Ishikawa (cell line): ENCODE measurements at regions not wholly inside any gene's neighbourhood (a gene's known extent, or its start where the extent isn't known, plus 50 kb on each side); places are given as distances from the start of the nearest gene placed in this dataset.

Source experiments
- CEBPB ChIP-seq: IDR thresholded peaks from 2 replicates; pipeline ENCODE4 v1.6.1; 2012
- CREB1 ChIP-seq: IDR thresholded peaks from 2 replicates; pipeline ENCODE4 v1.6.1; 2012; ENCODE audit warnings: low read depth
- EGR1 ChIP-seq: IDR thresholded peaks from 2 replicates; pipeline ENCODE4 v1.6.1; 2012
- EP300 ChIP-seq: IDR thresholded peaks from 2 replicates; pipeline ENCODE4 v1.6.1; 2012; ENCODE audit warnings: borderline replicate concordance
- FOXM1 ChIP-seq: IDR thresholded peaks from 2 replicates; pipeline ENCODE4 v1.6.1; 2012; ENCODE audit warnings: low read depth, borderline replicate concordance
- NFIC ChIP-seq: IDR thresholded peaks from 2 replicates; pipeline ENCODE4 v1.6.1; 2012
- RAD21 ChIP-seq: IDR thresholded peaks from 2 replicates; pipeline ENCODE4 v1.6.1; 2012; ENCODE audit warnings: low read depth
- TAF1 ChIP-seq: IDR thresholded peaks from 2 replicates; pipeline ENCODE4 v1.6.1; 2012; ENCODE audit warnings: low read depth, mild to moderate bottlenecking
- TCF12 ChIP-seq: IDR thresholded peaks from 2 replicates; pipeline ENCODE4 v1.6.1; 2012; ENCODE audit warnings: low read depth
- TEAD4 ChIP-seq: IDR thresholded peaks from 2 replicates; pipeline ENCODE4 v1.6.1; 2012
- YY1 ChIP-seq: IDR thresholded peaks from 2 replicates; pipeline ENCODE4 v1.6.1; 2012; ENCODE audit warnings: low read depth
- ZBTB7A ChIP-seq: IDR thresholded peaks from 2 replicates; pipeline ENCODE4 v1.6.1; 2012; ENCODE audit warnings: low read depth
- TF ChIP-seq, protein P1 (sequence below): IDR thresholded peaks from 2 replicates; pipeline ENCODE4 v1.6.1; 2012
- TF ChIP-seq, protein P2 (sequence below): IDR thresholded peaks from 2 replicates; pipeline ENCODE4 v1.6.1; 2012
- TF ChIP-seq, protein P3 (sequence below): IDR thresholded peaks from 2 replicates; pipeline ENCODE4 v1.6.1; 2012; ENCODE audit warnings: low read depth, mild to moderate bottlenecking

DNA sequence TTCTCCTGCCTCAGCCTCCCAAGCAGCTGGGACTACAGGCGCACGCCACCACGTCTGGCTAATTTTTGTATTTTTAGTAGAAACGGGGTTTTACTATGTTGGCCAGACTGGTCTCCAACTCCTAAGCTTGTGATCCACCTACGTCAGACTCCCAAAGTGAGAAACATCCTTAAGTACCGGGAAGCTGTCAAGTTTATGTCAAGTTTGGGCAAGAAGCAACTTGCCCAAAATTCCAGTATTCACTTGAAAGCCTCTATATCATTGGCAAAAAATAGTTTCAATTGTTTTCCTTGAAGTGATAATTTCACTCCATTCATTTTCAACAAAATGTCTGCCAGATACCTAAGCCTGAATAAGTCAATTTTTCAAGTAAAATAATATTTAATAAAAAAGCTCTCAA lies 370.0 kb downstream of the FBXO8 start:
- no peak for TF ChIP-seq CREB1
- TF ChIP-seq, protein P1, sequence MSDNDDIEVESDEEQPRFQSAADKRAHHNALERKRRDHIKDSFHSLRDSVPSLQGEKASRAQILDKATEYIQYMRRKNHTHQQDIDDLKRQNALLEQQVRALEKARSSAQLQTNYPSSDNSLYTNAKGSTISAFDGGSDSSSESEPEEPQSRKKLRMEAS, result no peak
- TF ChIP-seq TEAD4, result no peak
- TF ChIP-seq EP300, result no peak
- no peak for TF ChIP-seq NFIC
- no peak for TF ChIP-seq ZBTB7A
- no peak for TF ChIP-seq CEBPB
- TF ChIP-seq FOXM1, result no peak
- TF ChIP-seq EGR1, result no peak
- TF ChIP-seq YY1, result no peak
- no peak for TF ChIP-seq TAF1
- TF ChIP-seq, protein P2, sequence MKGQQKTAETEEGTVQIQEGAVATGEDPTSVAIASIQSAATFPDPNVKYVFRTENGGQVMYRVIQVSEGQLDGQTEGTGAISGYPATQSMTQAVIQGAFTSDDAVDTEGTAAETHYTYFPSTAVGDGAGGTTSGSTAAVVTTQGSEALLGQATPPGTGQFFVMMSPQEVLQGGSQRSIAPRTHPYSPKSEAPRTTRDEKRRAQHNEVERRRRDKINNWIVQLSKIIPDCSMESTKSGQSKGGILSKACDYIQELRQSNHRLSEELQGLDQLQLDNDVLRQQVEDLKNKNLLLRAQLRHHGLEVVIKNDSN, result no peak
- TF ChIP-seq TCF12, result no peak
- TF ChIP-seq, protein P3, sequence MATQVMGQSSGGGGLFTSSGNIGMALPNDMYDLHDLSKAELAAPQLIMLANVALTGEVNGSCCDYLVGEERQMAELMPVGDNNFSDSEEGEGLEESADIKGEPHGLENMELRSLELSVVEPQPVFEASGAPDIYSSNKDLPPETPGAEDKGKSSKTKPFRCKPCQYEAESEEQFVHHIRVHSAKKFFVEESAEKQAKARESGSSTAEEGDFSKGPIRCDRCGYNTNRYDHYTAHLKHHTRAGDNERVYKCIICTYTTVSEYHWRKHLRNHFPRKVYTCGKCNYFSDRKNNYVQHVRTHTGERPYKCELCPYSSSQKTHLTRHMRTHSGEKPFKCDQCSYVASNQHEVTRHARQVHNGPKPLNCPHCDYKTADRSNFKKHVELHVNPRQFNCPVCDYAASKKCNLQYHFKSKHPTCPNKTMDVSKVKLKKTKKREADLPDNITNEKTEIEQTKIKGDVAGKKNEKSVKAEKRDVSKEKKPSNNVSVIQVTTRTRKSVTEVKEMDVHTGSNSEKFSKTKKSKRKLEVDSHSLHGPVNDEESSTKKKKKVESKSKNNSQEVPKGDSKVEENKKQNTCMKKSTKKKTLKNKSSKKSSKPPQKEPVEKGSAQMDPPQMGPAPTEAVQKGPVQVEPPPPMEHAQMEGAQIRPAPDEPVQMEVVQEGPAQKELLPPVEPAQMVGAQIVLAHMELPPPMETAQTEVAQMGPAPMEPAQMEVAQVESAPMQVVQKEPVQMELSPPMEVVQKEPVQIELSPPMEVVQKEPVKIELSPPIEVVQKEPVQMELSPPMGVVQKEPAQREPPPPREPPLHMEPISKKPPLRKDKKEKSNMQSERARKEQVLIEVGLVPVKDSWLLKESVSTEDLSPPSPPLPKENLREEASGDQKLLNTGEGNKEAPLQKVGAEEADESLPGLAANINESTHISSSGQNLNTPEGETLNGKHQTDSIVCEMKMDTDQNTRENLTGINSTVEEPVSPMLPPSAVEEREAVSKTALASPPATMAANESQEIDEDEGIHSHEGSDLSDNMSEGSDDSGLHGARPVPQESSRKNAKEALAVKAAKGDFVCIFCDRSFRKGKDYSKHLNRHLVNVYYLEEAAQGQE, result no peak
- no peak for TF ChIP-seq RAD21

DNA sequence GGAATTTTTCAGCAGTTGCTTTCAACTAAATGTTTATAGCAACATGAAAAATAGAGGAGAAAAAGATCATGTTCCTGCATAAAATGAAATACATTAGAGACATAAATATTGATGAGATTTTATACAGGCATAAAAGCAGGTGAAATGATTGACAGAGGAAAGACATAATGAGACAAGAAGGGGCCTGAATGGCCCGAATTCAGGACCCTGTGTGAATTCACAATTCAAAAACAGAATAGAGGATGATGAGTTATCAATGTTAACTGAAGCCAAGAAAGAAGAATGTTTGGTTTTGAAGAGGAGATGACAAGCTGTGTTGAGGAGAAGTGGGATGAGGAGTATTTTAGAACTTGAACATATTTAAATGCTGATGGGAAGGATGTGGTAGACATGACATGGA lies 371.1 kb downstream of the FBXO8 start:
- no peak for TF ChIP-seq EP300
- TF ChIP-seq TEAD4, result no peak
- no peak for TF ChIP-seq CEBPB
- TF ChIP-seq RAD21, result no peak
- TF ChIP-seq, protein P2, result no peak
- no peak for TF ChIP-seq TCF12
- TF ChIP-seq FOXM1, result no peak
- TF ChIP-seq TAF1, result no peak
- TF ChIP-seq, protein P3, result no peak
- TF ChIP-seq ZBTB7A, result no peak
- TF ChIP-seq, protein P1, result no peak
- TF ChIP-seq EGR1, result no peak
- no peak for TF ChIP-seq NFIC
- TF ChIP-seq YY1, result no peak
- no peak for TF ChIP-seq CREB1

DNA sequence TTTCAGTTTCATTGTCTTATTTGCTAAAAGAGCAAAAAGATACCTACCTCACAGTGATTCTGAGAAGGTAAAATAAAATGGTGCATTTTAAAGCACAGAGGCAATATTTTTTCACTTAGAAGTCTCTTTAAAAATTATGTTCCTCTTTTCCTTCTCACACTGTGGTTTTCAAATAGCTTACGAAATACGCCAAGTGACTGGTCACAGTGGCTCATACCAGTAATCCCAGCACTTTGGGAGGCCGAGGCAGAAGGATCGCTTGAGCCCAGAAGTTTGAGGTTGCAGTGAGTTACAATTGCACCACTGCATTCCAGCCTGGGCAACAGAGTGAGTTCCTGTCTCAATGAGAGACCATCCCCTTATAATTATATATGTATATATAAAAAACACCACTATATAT lies 372.6 kb downstream of the FBXO8 start:
- no peak for TF ChIP-seq ZBTB7A
- no peak for TF ChIP-seq RAD21
- TF ChIP-seq CEBPB, result no peak
- TF ChIP-seq, protein P3, result no peak
- TF ChIP-seq, protein P2, result no peak
- no peak for TF ChIP-seq YY1
- TF ChIP-seq TCF12, result no peak
- TF ChIP-seq TEAD4, result no peak
- TF ChIP-seq, protein P1, result no peak
- no peak for TF ChIP-seq EP300
- no peak for TF ChIP-seq FOXM1
- no peak for TF ChIP-seq CREB1
- no peak for TF ChIP-seq TAF1
- TF ChIP-seq EGR1, result no peak
- no peak for TF ChIP-seq NFIC

DNA sequence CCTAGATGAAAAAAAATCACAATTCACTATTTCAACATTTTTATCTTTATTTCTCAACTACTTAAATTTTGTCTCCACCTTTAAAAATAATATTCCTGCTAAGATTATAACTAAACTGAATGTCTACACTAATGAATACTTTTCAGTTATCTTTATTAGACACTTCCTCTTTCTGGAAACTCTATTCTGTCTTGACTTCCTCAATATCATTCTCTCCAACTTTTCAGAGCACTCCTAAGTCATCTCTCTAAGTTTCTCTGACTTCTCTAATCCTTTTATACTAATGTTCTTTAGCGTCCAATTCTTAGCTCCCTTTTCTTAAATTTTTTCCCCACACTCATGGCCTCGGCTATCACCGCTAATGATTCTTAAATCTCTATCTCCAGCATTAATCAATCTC lies 374.2 kb downstream of the FBXO8 start:
- TF ChIP-seq EP300 (no peak), YY1 (no peak), FOXM1 (no peak), TEAD4 (no peak), TCF12 (no peak), CREB1 (no peak), CEBPB (no peak), TAF1 (no peak), ZBTB7A (no peak), EGR1 (no peak), NFIC (no peak), RAD21 (no peak)
- TF ChIP-seq, protein P3, result no peak
- TF ChIP-seq, protein P1, result no peak
- TF ChIP-seq, protein P2, result no peak
